ENCODE measurements at regions not wholly inside any gene's neighbourhood (a gene's known extent, or its start where the extent isn't known, plus 50 kb on each side); places are given as distances from the start of the nearest gene placed in this dataset.
"Not testable (repeated sequence)": the region's sequence is repeated elsewhere in the genome, so short reads cannot be mapped to it uniquely, and the experiment has no call there.

GRCh38 chr6:112683106-112683505 lies 336.0 kb downstream of the RFPL4B start:
- H3K4me1 ChIP-seq (replicated peaks), result peaks cover 46% of the 10 kb centered on the region
- H3K27ac ChIP-seq, result no peak overlapping the region

DNA sequence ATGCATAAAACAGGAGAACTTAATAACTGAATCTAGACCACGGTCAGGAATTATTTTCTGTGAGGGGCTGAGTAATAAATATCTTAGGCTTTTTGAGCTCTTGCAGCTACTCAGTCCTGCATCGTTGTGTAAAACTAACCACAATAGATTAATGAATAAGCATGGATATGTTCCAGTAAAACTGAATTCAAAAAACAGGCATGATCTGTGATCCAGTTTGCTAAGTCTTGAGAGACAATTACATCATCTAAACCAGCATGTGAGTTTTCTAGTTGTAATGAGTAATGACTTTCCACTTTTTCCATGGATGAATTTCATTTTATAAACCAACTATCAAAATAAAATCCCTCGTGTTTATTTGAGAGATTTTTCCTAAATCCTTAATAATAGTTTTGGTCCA lies 336.8 kb downstream of the RFPL4B start:
- Histone ChIP-seq H3K4me1 (replicated peaks) (peaks cover 46% of the 10 kb centered on the region), H3K27me3 (replicated peaks) (no peaks in the 10 kb centered on the region), H3K36me3 (no peaks in the 10 kb centered on the region), H3K27ac (peak overlapping the region; percentile 18; the same call in 1 of the 2 replicates), H3K4me3 (no peak overlapping the region), H3K9me3 (replicated peaks) (no peaks in the 10 kb centered on the region)
- DNase-seq (ENCODE audit: low read depth in 1 of 2, low spot score in 2 of 2), result no peak

More at GRCh38 chr6:112683106-112683505, 336.0 kb downstream of the RFPL4B start:
- Histone ChIP-seq H3K36me3 (no peaks in the 10 kb centered on the region), H3K9me3 (replicated peaks) (no peaks in the 10 kb centered on the region), H3K4me3 (no peak overlapping the region), H3K27me3 (replicated peaks) (no peaks in the 10 kb centered on the region)
- DNase-seq (ENCODE audit: low read depth in 1 of 2, low spot score in 2 of 2), result no peak

GRCh38 chr6:112685521-112686220 lies 338.5 kb downstream of the RFPL4B start:
- not testable (repeated sequence) for H3K36me3 ChIP-seq; H3K4me3 ChIP-seq; H3K27me3 ChIP-seq (replicated peaks); H3K9me3 ChIP-seq (replicated peaks); DNase-seq (ENCODE audit: low read depth in 1 of 2, low spot score in 2 of 2); H3K27ac ChIP-seq
- H3K4me1 ChIP-seq (replicated peaks), result peaks cover 38% of the 10 kb centered on the region

GRCh38 chr6:112688487-112689165 lies 341.5 kb downstream of the RFPL4B start:
- not testable (repeated sequence) for H3K36me3 ChIP-seq; H3K4me3 ChIP-seq; DNase-seq (ENCODE audit: low read depth in 1 of 2, low spot score in 2 of 2); H3K27me3 ChIP-seq (replicated peaks); H3K9me3 ChIP-seq (replicated peaks); H3K27ac ChIP-seq
- peaks cover 23% of the 10 kb centered on the region for H3K4me1 ChIP-seq (replicated peaks)

DNA sequence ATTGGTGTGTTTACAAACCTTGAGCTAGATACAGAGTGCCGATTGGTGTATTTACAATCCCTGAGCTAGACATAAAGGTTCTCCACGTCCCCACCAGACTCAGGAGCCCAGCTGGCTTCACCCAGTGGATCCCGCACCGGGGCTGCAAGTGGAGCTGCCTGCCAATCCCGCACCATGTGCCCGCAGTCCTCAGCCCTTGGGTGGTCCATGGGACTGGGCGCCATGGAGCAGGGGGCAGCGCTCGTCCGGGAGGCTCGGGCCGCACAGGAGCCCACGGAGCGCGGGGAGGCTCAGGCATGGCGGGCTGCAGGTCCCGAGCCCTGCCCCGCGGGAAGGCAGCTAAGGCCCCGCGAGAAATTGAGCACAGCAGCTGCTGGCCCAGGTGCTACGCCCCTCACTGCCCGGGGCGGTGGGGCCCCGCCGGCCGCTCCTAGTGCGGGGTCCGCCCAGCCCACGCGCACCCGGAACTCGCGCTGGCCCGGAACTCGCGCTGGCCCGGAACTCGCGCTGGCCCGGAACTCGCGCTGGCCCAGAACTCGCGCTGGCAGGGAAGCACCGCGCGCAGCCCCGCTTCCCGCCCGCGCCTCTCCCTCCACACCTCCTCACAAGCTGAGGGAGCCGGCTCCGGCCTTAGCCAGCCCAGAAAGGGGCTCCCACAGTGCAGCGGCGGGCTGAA lies 342.2 kb downstream of the RFPL4B start:
- H3K4me1 ChIP-seq (replicated peaks), result peaks cover 19% of the 10 kb centered on the region
- not testable (repeated sequence) for H3K4me3 ChIP-seq; H3K36me3 ChIP-seq; DNase-seq (ENCODE audit: low read depth in 1 of 2, low spot score in 2 of 2); H3K27me3 ChIP-seq (replicated peaks); H3K9me3 ChIP-seq (replicated peaks); H3K27ac ChIP-seq

- H3K27ac ChIP-seq, result peak overlapping the region; percentile 47
- DNase-seq (ENCODE audit: low read depth in 1 of 2, low spot score in 2 of 2), result peak in 1 of 2 experiments; percentile 57
- peaks cover 19% of the 10 kb centered on the region for H3K4me1 ChIP-seq (replicated peaks)
- H3K9me3 ChIP-seq (replicated peaks), result no peaks in the 10 kb centered on the region
- no peaks in the 10 kb centered on the region for H3K27me3 ChIP-seq (replicated peaks)
- H3K36me3 ChIP-seq, result no peaks in the 10 kb centered on the region
- H3K4me3 ChIP-seq, result no peak overlapping the region
These were observed 343.5 kb downstream of the RFPL4B start for GRCh38 chr6:112690497-112691202.

GRCh38 chr6:112691289-112691688 lies 344.2 kb downstream of the RFPL4B start:
- peak; percentile 50 to 61 for DNase-seq (ENCODE audit: low read depth in 1 of 2, low spot score in 2 of 2)
- Histone ChIP-seq H3K9me3 (replicated peaks) (no peaks in the 10 kb centered on the region), H3K4me1 (replicated peaks) (peaks cover 19% of the 10 kb centered on the region), H3K27ac (peak overlapping the region; percentile 47), H3K27me3 (replicated peaks) (no peaks in the 10 kb centered on the region), H3K36me3 (no peaks in the 10 kb centered on the region), H3K4me3 (no peak overlapping the region)

DNA sequence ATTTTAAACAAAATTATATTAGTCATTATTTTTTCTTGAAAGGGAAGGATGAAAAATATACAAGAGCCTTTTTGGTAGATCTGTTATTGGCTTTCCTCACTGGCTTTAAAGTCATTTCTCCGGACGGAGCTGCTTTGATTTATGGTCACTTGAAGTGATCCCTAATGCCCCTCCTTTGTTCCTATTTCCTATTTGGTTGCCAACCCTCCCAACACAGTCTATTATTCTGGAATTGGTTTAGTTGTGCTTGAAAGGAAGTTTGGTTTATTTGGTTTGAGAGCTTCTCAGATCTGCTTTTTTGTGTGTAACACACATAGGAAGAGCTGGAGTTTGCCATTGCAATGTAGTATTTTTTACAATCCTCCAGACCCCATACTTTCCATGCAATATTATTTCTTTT lies 347.9 kb downstream of the RFPL4B start:
- no peak overlapping the region for H3K4me3 ChIP-seq
- H3K4me1 ChIP-seq (replicated peaks), result peaks cover 19% of the 10 kb centered on the region
- no peak overlapping the region for H3K27ac ChIP-seq
- no peak for DNase-seq (ENCODE audit: low read depth in 1 of 2, low spot score in 2 of 2)
- H3K36me3 ChIP-seq, result no peaks in the 10 kb centered on the region
- no peaks in the 10 kb centered on the region for H3K9me3 ChIP-seq (replicated peaks)
- H3K27me3 ChIP-seq (replicated peaks), result no peaks in the 10 kb centered on the region

- Histone ChIP-seq H3K27me3 (replicated peaks) (no peaks in the 10 kb centered on the region), H3K4me1 (replicated peaks) (no peaks in the 10 kb centered on the region), H3K4me3 (no peak overlapping the region), H3K9me3 (replicated peaks) (no peaks in the 10 kb centered on the region), H3K36me3 (no peaks in the 10 kb centered on the region), H3K27ac (no peak overlapping the region)
- DNase-seq (ENCODE audit: low read depth in 1 of 2, low spot score in 2 of 2), result no peak
These were observed 350.1 kb downstream of the RFPL4B start for GRCh38 chr6:112697265-112697664.

GRCh38 chr6:112701201-112701600 lies 354.1 kb downstream of the RFPL4B start:
- no peaks in the 10 kb centered on the region for H3K9me3 ChIP-seq (replicated peaks)

DNA sequence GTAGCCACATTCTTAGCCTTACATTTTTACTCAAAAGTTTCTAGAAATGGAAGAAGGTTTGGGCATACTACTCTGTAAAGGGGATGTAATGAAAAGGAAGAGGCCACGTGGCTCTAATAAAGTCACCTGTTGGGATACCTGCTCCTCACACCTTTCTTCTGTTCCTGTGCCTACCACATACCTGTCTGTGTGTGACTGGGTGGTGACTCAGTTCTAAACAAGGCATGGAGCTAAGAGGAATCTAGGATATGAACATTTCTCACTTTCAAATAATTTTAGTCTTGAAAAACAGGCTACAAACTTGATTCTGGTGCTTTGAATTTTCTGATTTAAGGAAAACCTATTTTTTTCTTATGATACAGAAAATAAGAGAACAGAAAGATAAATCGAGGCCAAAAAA lies 363.6 kb downstream of the RFPL4B start:
- Histone ChIP-seq H3K4me1 (replicated peaks) (no peaks in the 10 kb centered on the region), H3K36me3 (no peaks in the 10 kb centered on the region), H3K27ac (no peak overlapping the region), H3K4me3 (no peak overlapping the region), H3K9me3 (replicated peaks) (no peaks in the 10 kb centered on the region), H3K27me3 (replicated peaks) (no peaks in the 10 kb centered on the region)
- no peak for DNase-seq (ENCODE audit: low read depth in 1 of 2, low spot score in 2 of 2)

More at GRCh38 chr6:112701201-112701600, 354.1 kb downstream of the RFPL4B start:
- H3K4me1 ChIP-seq (replicated peaks), result no peaks in the 10 kb centered on the region
- H3K36me3 ChIP-seq, result no peaks in the 10 kb centered on the region
- DNase-seq (ENCODE audit: low read depth in 1 of 2, low spot score in 2 of 2), result no peak
- H3K27me3 ChIP-seq (replicated peaks), result no peaks in the 10 kb centered on the region
- no peak overlapping the region for H3K27ac ChIP-seq
- no peak overlapping the region for H3K4me3 ChIP-seq

DNA sequence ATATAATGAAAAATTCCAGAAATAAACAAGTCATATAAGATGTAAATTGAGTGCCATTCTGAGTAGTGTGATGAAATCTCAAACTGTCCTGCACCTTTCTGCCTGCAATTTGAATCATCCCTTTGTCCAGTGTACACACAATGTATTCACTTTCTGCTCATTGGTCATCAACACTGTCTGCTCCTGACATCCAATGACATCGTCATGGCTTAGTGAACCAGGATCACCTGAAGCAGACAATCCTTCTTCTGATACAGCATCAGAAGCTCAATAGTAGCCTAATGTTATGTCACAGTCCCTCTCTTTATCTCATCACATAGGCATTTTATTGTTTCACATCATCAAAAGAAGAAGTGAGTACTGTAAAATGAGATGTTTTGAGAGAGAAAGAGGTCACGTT lies 366.3 kb downstream of the RFPL4B start:
- Histone ChIP-seq H3K4me1 (replicated peaks) (peaks cover 9% of the 10 kb centered on the region), H3K4me3 (no peak overlapping the region), H3K27me3 (replicated peaks) (no peaks in the 10 kb centered on the region), H3K27ac (no peak overlapping the region), H3K36me3 (no peaks in the 10 kb centered on the region), H3K9me3 (replicated peaks) (no peaks in the 10 kb centered on the region)
- no peak for DNase-seq (ENCODE audit: low read depth in 1 of 2, low spot score in 2 of 2)

DNA sequence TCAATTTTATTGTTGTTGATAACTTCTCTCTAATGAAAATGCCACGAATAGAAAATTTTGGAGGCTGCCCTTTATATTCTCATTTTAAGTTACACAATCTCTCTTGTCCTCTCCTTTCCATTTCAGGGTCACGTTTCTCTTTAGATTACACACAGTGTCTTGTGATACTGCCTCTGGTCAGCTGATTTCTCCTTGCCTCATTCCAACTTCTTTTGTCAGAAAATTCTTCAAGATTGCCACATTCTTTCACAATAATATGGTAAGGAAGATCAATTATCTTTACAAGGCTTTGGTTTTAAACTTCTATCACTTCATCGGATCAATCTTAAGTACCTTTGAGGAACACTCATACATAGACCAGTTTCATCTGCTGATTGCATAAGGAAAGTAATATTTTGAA lies 370.3 kb downstream of the RFPL4B start:
- no peak overlapping the region for H3K4me3 ChIP-seq
- H3K27ac ChIP-seq, result no peak overlapping the region
- peaks cover 9% of the 10 kb centered on the region for H3K4me1 ChIP-seq (replicated peaks)
- H3K9me3 ChIP-seq (replicated peaks), result no peaks in the 10 kb centered on the region
- H3K27me3 ChIP-seq (replicated peaks), result no peaks in the 10 kb centered on the region
- no peak for DNase-seq (ENCODE audit: low read depth in 1 of 2, low spot score in 2 of 2)
- H3K36me3 ChIP-seq, result no peaks in the 10 kb centered on the region

Measured in SJSA1 (cell line).